ENCODE measurements at regions not wholly inside any gene's neighbourhood (a gene's known extent, or its start where the extent isn't known, plus 50 kb on each side); places are given as distances from the start of the nearest gene placed in this dataset.

GRCh38 chr20:21628800-21629199, 76.7 kb upstream of the PAX1 start:
- peak; percentile 58 for DNase-seq (ENCODE audit: low spot score)
- ChIA-PET CTCF (ENCODE audit: unreplicated experiment) (interaction anchor here (1.1 to 1.5 kb wide), 2 partner anchors 11 to 79 kb away, joined by 3 to 14 read pairs; no protein-coding TSS in a partner anchor), POLR2A (interaction anchor here (0.6 to 2.1 kb wide), 5 partner anchors 10 to 1578 kb away, joined by 3 to 11 read pairs (median 3); no protein-coding TSS in a partner anchor)
- Histone ChIP-seq H4K20me1 (ENCODE audit: insufficient read depth, low read length) (no peaks in the 10 kb centered on the region), H3K9me3 (ENCODE audit: low read length) (no peaks in the 10 kb centered on the region), H3K4me1 (ENCODE audit: insufficient read depth, low read length, poor library complexity, severe bottlenecking) (peaks cover 64% of the 10 kb centered on the region), H3K79me2 (ENCODE audit: insufficient read depth, low read depth, low read length) (no peaks in the 10 kb centered on the region), H3K4me3 (ENCODE audit: low read depth, low read length, poor library complexity, severe bottlenecking) (peak overlapping the region; percentile 28), H3K36me3 (ENCODE audit: insufficient read depth, low read length) (no peaks in the 10 kb centered on the region; the same call in 1 of the 2 replicates), H3K9me2 (ENCODE audit: insufficient read depth, low read length) (no peaks in the 10 kb centered on the region), H3K27ac (ENCODE audit: low read depth, low read length, poor library complexity, severe bottlenecking) (peak overlapping the region; percentile 64), H3K4me2 (ENCODE audit: low read length) (peak overlapping the region; percentile 59), H2AFZ (ENCODE audit: low read length) (peak overlapping the region; percentile 54; the same call in 1 of the 2 replicates)
- intact Hi-C loops (cut with micrococcal nuclease; ENCODE audit: unreplicated experiment): loop anchor here (1.0 to 2.0 kb wide), 2 partner anchors 11 to 470 kb away; no protein-coding TSS in a partner anchor
- no peak for TF ChIP-seq CTCF (conservative IDR thresholded peaks at IDR 0.05; ENCODE audit: low read length)
- no TSS peak for BruUV-seq (replicated peaks)

- Histone ChIP-seq H3K9me2 (ENCODE audit: insufficient read depth, low read length) (no peaks in the 10 kb centered on the region), H3K4me2 (ENCODE audit: low read length) (no peak overlapping the region), H3K36me3 (ENCODE audit: insufficient read depth, low read length) (no peaks in the 10 kb centered on the region; the same call in 1 of the 2 replicates), H2AFZ (ENCODE audit: low read length) (no peak overlapping the region), H3K4me3 (ENCODE audit: low read depth, low read length, poor library complexity, severe bottlenecking) (no peak overlapping the region), H3K79me2 (ENCODE audit: insufficient read depth, low read depth, low read length) (no peaks in the 10 kb centered on the region), H3K4me1 (ENCODE audit: insufficient read depth, low read length, poor library complexity, severe bottlenecking) (peaks cover 42% of the 10 kb centered on the region), H3K9me3 (ENCODE audit: low read length) (no peaks in the 10 kb centered on the region), H4K20me1 (ENCODE audit: insufficient read depth, low read length) (no peaks in the 10 kb centered on the region), H3K27ac (ENCODE audit: low read depth, low read length, poor library complexity, severe bottlenecking) (no peak overlapping the region)
- TF ChIP-seq EZH2phosphoT487 (IDR thresholded peaks at IDR 0.05; ENCODE audit: borderline replicate concordance, low read depth, low read length) (no peak), CTCF (conservative IDR thresholded peaks at IDR 0.05; ENCODE audit: low read length) (no peak)
- no TSS peak for BruUV-seq (replicated peaks)
- intact Hi-C loops (cut with micrococcal nuclease; ENCODE audit: unreplicated experiment): no loop called here
- POLR2A ChIA-PET: interaction anchor here (1.0 to 2.2 kb wide), 4 partner anchors 11 to 63 kb away, joined by 3 to 6 read pairs (median 4); no protein-coding TSS in a partner anchor
- no peak for DNase-seq (ENCODE audit: low spot score)
- CTCF ChIA-PET (ENCODE audit: unreplicated experiment): no interaction called here
These were observed 81.7 kb upstream of the PAX1 start for GRCh38 chr20:21623781-21624094.

GRCh38 chr20:21623074-21623780, 82.2 kb upstream of the PAX1 start:
- Histone ChIP-seq H3K4me3 (ENCODE audit: low read depth, low read length, poor library complexity, severe bottlenecking) (peak overlapping the region; percentile 11), H4K20me1 (ENCODE audit: insufficient read depth, low read length) (no peaks in the 10 kb centered on the region), H3K79me2 (ENCODE audit: insufficient read depth, low read depth, low read length) (no peaks in the 10 kb centered on the region), H3K9me2 (ENCODE audit: insufficient read depth, low read length) (no peaks in the 10 kb centered on the region), H3K4me2 (ENCODE audit: low read length) (peak overlapping the region; percentile 25; the same call in 1 of the 2 replicates), H3K27ac (ENCODE audit: low read depth, low read length, poor library complexity, severe bottlenecking) (peak overlapping the region; percentile 8), H3K36me3 (ENCODE audit: insufficient read depth, low read length) (no peaks in the 10 kb centered on the region; the same call in 1 of the 2 replicates), H3K4me1 (ENCODE audit: insufficient read depth, low read length, poor library complexity, severe bottlenecking) (peaks cover 40% of the 10 kb centered on the region), H3K9me3 (ENCODE audit: low read length) (no peaks in the 10 kb centered on the region), H2AFZ (ENCODE audit: low read length) (peak overlapping the region; percentile 96)
- no TSS peak for BruUV-seq (replicated peaks)
- TF ChIP-seq CTCF (conservative IDR thresholded peaks at IDR 0.05; ENCODE audit: low read length): no peak
- no peak for TF ChIP-seq EZH2phosphoT487 (IDR thresholded peaks at IDR 0.05; ENCODE audit: borderline replicate concordance, low read depth, low read length)
- CTCF ChIA-PET (ENCODE audit: unreplicated experiment): no interaction called here
- POLR2A ChIA-PET: interaction anchor here (0.6 to 2.2 kb wide), 8 partner anchors 11 to 495 kb away, joined by 3 to 6 read pairs (median 4); no protein-coding TSS in a partner anchor
- intact Hi-C loops (cut with micrococcal nuclease; ENCODE audit: unreplicated experiment): no loop called here
- peak; percentile 23 for DNase-seq (ENCODE audit: low spot score)
